ENCODE measurements at regions not wholly inside any gene's neighbourhood (a gene's known extent, or its start where the extent isn't known, plus 50 kb on each side); places are given as distances from the start of the nearest gene placed in this dataset.

GRCh38 chr2:2484301-2484700 is 153.2 kb upstream of the MYT1L start:
- ATAC-seq, result no peak
- TF ChIP-seq ZFP3 (CRISPR knock-in tag; IDR thresholded peaks at IDR 0.05) (no peak), TCF4 (CRISPR knock-in tag; IDR thresholded peaks at IDR 0.05; ENCODE audit: borderline replicate concordance) (no peak)

- no peak for ATAC-seq
Observed at GRCh38 chr2:2482851-2483250, 151.8 kb upstream of the MYT1L start.

GRCh38 chr2:2472881-2473280 is 141.8 kb upstream of the MYT1L start:
- TF ChIP-seq CSDC2 (CRISPR knock-in tag; IDR thresholded peaks at IDR 0.05) (no peak), RARB (CRISPR knock-in tag; IDR thresholded peaks at IDR 0.05) (no peak), ZNF565 (CRISPR knock-in tag; conservative IDR thresholded peaks at IDR 0.05; ENCODE audit: low read depth) (no peak), PPARA (CRISPR knock-in tag; IDR thresholded peaks at IDR 0.05; ENCODE audit: borderline replicate concordance) (no peak), OSR1 (CRISPR knock-in tag; IDR thresholded peaks at IDR 0.05) (no peak), POU6F1 (CRISPR knock-in tag; IDR thresholded peaks at IDR 0.05; ENCODE audit: borderline replicate concordance, low read depth) (no peak), ZFP3 (CRISPR knock-in tag; IDR thresholded peaks at IDR 0.05) (no peak)
- no peak for ATAC-seq

More at GRCh38 chr2:2482851-2483250, 151.8 kb upstream of the MYT1L start:
- no peak for TF ChIP-seq POU6F1 (CRISPR knock-in tag; IDR thresholded peaks at IDR 0.05; ENCODE audit: borderline replicate concordance, low read depth)
- TF ChIP-seq ESRRG (CRISPR knock-in tag; IDR thresholded peaks at IDR 0.05), result no peak
- TF ChIP-seq CSDC2 (CRISPR knock-in tag; IDR thresholded peaks at IDR 0.05), result no peak
- no peak for TF ChIP-seq TCF4 (CRISPR knock-in tag; IDR thresholded peaks at IDR 0.05; ENCODE audit: borderline replicate concordance)
- TF ChIP-seq ISL1 (CRISPR knock-in tag; IDR thresholded peaks at IDR 0.05), result no peak
- no peak for TF ChIP-seq ZNF70 (CRISPR knock-in tag; IDR thresholded peaks at IDR 0.05)

- TF ChIP-seq TOX (CRISPR knock-in tag; IDR thresholded peaks at IDR 0.05; ENCODE audit: borderline replicate concordance), result no peak
- no peak for TF ChIP-seq ZNF565 (CRISPR knock-in tag; conservative IDR thresholded peaks at IDR 0.05; ENCODE audit: low read depth)
- ATAC-seq, result no peak
Observed at GRCh38 chr2:2472044-2472443, 141.0 kb upstream of the MYT1L start.

- ATAC-seq, result no peak
Observed at GRCh38 chr2:2466534-2466933, 135.5 kb upstream of the MYT1L start.

GRCh38 chr2:2464643-2465042 is 133.6 kb upstream of the MYT1L start:
- no peak for ATAC-seq
- no peak for TF ChIP-seq PATZ1 (CRISPR knock-in tag; IDR thresholded peaks at IDR 0.05; ENCODE audit: borderline replicate concordance)
- no peak for TF ChIP-seq TCF4 (CRISPR knock-in tag; IDR thresholded peaks at IDR 0.05; ENCODE audit: borderline replicate concordance)
- no peak for TF ChIP-seq BACH2 (CRISPR knock-in tag; IDR thresholded peaks at IDR 0.05; ENCODE audit: borderline replicate concordance)
- TF ChIP-seq POU6F1 (CRISPR knock-in tag; IDR thresholded peaks at IDR 0.05; ENCODE audit: borderline replicate concordance, low read depth), result no peak
- TF ChIP-seq GLIS3 (CRISPR knock-in tag; IDR thresholded peaks at IDR 0.05), result no peak
- TF ChIP-seq ZNF70 (CRISPR knock-in tag; IDR thresholded peaks at IDR 0.05), result no peak
- no peak for TF ChIP-seq TSHZ2 (CRISPR knock-in tag; IDR thresholded peaks at IDR 0.05)
- TF ChIP-seq ZFP30 (CRISPR knock-in tag; IDR thresholded peaks at IDR 0.05), result no peak
- TF ChIP-seq TOX (CRISPR knock-in tag; IDR thresholded peaks at IDR 0.05; ENCODE audit: borderline replicate concordance), result no peak

More at GRCh38 chr2:2466534-2466933, 135.5 kb upstream of the MYT1L start:
- TF ChIP-seq SNAI2 (CRISPR knock-in tag; IDR thresholded peaks at IDR 0.05) (no peak), PATZ1 (CRISPR knock-in tag; IDR thresholded peaks at IDR 0.05; ENCODE audit: borderline replicate concordance) (no peak), ESRRG (CRISPR knock-in tag; IDR thresholded peaks at IDR 0.05) (no peak), CSDC2 (CRISPR knock-in tag; IDR thresholded peaks at IDR 0.05) (no peak), RARB (CRISPR knock-in tag; IDR thresholded peaks at IDR 0.05) (no peak), ZFP3 (CRISPR knock-in tag; IDR thresholded peaks at IDR 0.05) (no peak)

Data from SK-N-SH treated with all-trans-retinoic acid at 6 μM for 48 hours (cell line).